Neural cell (in vitro differentiated cells): ENCODE measurements at regions not wholly inside any gene's neighbourhood (a gene's known extent, or its start where the extent isn't known, plus 50 kb on each side); places are given as distances from the start of the nearest gene placed in this dataset.

Experiments
- H2AFZ ChIP-seq: fragments of 200-600, 300-800 bp; sonication (generic), shearing (Covaris generic); 2 replicates; pipeline ENCODE4 v1.6.0; 2014; ENCODE audit warnings: low read depth, mild to moderate bottlenecking, antibody characterized with exemption, low read length, moderate library complexity
- H3F3A ChIP-seq: fragments of 200-600 bp; shearing (Covaris generic); 2 replicates; pipeline ENCODE4 v1.6.1; 2016; ENCODE audit warnings: mild to moderate bottlenecking, moderate library complexity, mixed read lengths, antibody characterized with exemption, low read length; ENCODE audit not compliant: insufficient read depth, poor library complexity, severe bottlenecking
- H3K27ac ChIP-seq: fragments of 200-600, 300-800 bp; sonication (generic), shearing (Covaris generic); 2 replicates; pipeline ENCODE4 v1.5.1; 2014; ENCODE audit warnings: mild to moderate bottlenecking, low read length, moderate library complexity
- H3K27me3 ChIP-seq: fragments of 300-800, 200-600 bp; sonication (generic), shearing (Covaris generic); 2 replicates; pipeline ENCODE4 v1.6.0; 2014; ENCODE audit warnings: mild to moderate bottlenecking, low read depth, low read length, moderate library complexity; ENCODE audit not compliant: insufficient read depth
- H3K36me3 ChIP-seq: fragments of 300-800, 200-600 bp; sonication (generic), shearing (Covaris generic); 2 replicates; pipeline ENCODE4 v1.5.1; 2014; ENCODE audit warnings: mild to moderate bottlenecking, antibody characterized with exemption, low read length, moderate library complexity; ENCODE audit not compliant: insufficient read depth
- H3K4me2 ChIP-seq: fragments of 300-800, 200-600 bp; sonication (generic), shearing (Covaris generic); 2 replicates; pipeline ENCODE4 v1.6.0; 2014; ENCODE audit warnings: mild to moderate bottlenecking, low read length
- H3K4me3 ChIP-seq: fragments of 300-800, 200-600 bp; sonication (generic), shearing (Covaris generic); 2 replicates; pipeline ENCODE4 v1.5.1; 2014; ENCODE audit warnings: mild to moderate bottlenecking, low read length, moderate library complexity
- H3K79me2 ChIP-seq: fragments of 200-600 bp; shearing (Covaris generic); replicated peaks from 2 replicates; pipeline ENCODE4 v1.6.0; 2014; ENCODE audit warnings: mild to moderate bottlenecking, low read length, moderate library complexity; ENCODE audit not compliant: insufficient read depth
- H3K9ac ChIP-seq: fragments of 300-800, 200-600 bp; sonication (generic), shearing (Covaris generic); 2 replicates; pipeline ENCODE4 v1.6.1; 2016; ENCODE audit warnings: mild to moderate bottlenecking, low read length, mixed read lengths
- H3K9me2 ChIP-seq: fragments of 200-600 bp; shearing (Covaris generic); 2 replicates; pipeline ENCODE4 v1.6.1; 2016; ENCODE audit warnings: mild to moderate bottlenecking, low read length, mixed read lengths; ENCODE audit not compliant: insufficient read depth
- H3K9me3 ChIP-seq: fragments of 200-600, 300-800 bp; sonication (generic), shearing (Covaris generic); 2 replicates; pipeline ENCODE4 v1.6.1; 2016; ENCODE audit warnings: mild to moderate bottlenecking, mixed run types, low read length, moderate library complexity, mixed read lengths
- H4K20me1 ChIP-seq: fragments of 200-600 bp; shearing (Covaris generic); 2 replicates; pipeline ENCODE4 v1.6.1; 2016; ENCODE audit warnings: mild to moderate bottlenecking, mixed run types; ENCODE audit not compliant: insufficient read depth
- CTCF ChIP-seq: fragments of 450-650 bp; IDR thresholded peaks from 2 replicates; pipeline ENCODE4 v1.5.1; 2014; ENCODE audit warnings: antibody characterized with exemption, mild to moderate bottlenecking, moderate library complexity; ENCODE audit not compliant: poor library complexity, severe bottlenecking
- EP300 ChIP-seq: fragments of 450-650 bp; conservative IDR thresholded peaks from 2 replicates; pipeline ENCODE4 v1.6.1; 2014; ENCODE audit warnings: antibody characterized with exemption, mild to moderate bottlenecking, moderate library complexity; ENCODE audit not compliant: poor library complexity, severe bottlenecking
- EZH2 ChIP-seq: fragments of 200-600, 300-800 bp; shearing (Covaris generic), sonication (generic); IDR thresholded peaks from 2 replicates; pipeline ENCODE4 v1.6.1; 2014; ENCODE audit warnings: antibody characterized with exemption, low read length, borderline replicate concordance, mild to moderate bottlenecking; ENCODE audit not compliant: insufficient read depth, poor library complexity, severe bottlenecking
- MXI1 ChIP-seq: fragments of 450-650 bp; conservative IDR thresholded peaks from 2 replicates; pipeline ENCODE4 v1.6.1; 2014; ENCODE audit warnings: antibody characterized with exemption, mild to moderate bottlenecking; ENCODE audit not compliant: poor library complexity, severe bottlenecking
- POLR2AphosphoS5 ChIP-seq: IDR thresholded peaks from 2 replicates; pipeline ENCODE4 v1.6.1; 2012
- RAD21 ChIP-seq: fragments of 450-650 bp; conservative IDR thresholded peaks from 2 replicates; pipeline ENCODE4 v1.6.1; 2014; ENCODE audit warnings: antibody characterized with exemption, mild to moderate bottlenecking, moderate library complexity
- REST ChIP-seq: IDR thresholded peaks from 2 replicates; pipeline ENCODE4 v1.6.1; 2012; ENCODE audit warnings: borderline replicate concordance
- SMC3 ChIP-seq: fragments of 450-650 bp; conservative IDR thresholded peaks from 2 replicates; pipeline ENCODE4 v1.6.1; 2014; ENCODE audit warnings: antibody characterized with exemption, mild to moderate bottlenecking, moderate library complexity; ENCODE audit not compliant: poor library complexity
- TAF1 ChIP-seq: IDR thresholded peaks from 2 replicates; pipeline ENCODE4 v1.6.1; 2012; ENCODE audit warnings: low read depth

DNA sequence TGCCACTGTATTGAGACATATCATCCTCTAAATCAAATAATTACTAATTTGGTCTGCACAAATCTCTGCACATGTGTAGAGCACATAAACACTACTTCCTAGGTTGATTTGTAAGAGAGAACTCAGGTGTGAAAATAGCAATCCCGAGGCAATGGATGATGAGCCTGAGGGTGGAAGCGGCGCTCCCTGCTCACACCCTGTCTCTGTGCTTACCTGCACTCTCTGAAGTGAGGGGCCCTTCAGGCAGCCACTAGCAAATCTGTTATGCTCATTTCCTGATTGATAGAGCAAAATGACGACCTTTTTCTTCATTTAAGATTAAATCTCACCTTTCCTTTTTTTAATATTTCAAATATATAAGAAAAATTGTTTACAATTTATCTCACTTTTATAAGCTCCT is 1995.7 kb upstream of the AGA start:
- no peak overlapping the region for H3K9ac ChIP-seq
- H3K9me3 ChIP-seq: no peaks in the 10 kb centered on the region
- H3K4me3 ChIP-seq: no peak overlapping the region
- no peaks in the 10 kb centered on the region for H4K20me1 ChIP-seq
- no peaks in the 10 kb centered on the region for H3K79me2 ChIP-seq
- H3F3A ChIP-seq: no peaks in the 10 kb centered on the region
- H3K4me2 ChIP-seq: no peak overlapping the region
- H3K27me3 ChIP-seq: no peaks in the 10 kb centered on the region
- no peak overlapping the region for H2AFZ ChIP-seq
- no peak for TF ChIP-seq SMC3
- no peak for TF ChIP-seq CTCF
- no peak for TF ChIP-seq POLR2AphosphoS5
- TF ChIP-seq RAD21: no peak
- no peak for TF ChIP-seq TAF1
- no peak for TF ChIP-seq EZH2
- no peak for TF ChIP-seq MXI1
- TF ChIP-seq REST: no peak
- no peak for TF ChIP-seq EP300
- H3K36me3 ChIP-seq: no peaks in the 10 kb centered on the region
- no peaks in the 10 kb centered on the region for H3K9me2 ChIP-seq
- no peak overlapping the region for H3K27ac ChIP-seq

- H3K79me2 ChIP-seq: no peaks in the 10 kb centered on the region
These were observed 1999.4 kb upstream of the AGA start for GRCh38 chr4:179441596-179441995.

DNA sequence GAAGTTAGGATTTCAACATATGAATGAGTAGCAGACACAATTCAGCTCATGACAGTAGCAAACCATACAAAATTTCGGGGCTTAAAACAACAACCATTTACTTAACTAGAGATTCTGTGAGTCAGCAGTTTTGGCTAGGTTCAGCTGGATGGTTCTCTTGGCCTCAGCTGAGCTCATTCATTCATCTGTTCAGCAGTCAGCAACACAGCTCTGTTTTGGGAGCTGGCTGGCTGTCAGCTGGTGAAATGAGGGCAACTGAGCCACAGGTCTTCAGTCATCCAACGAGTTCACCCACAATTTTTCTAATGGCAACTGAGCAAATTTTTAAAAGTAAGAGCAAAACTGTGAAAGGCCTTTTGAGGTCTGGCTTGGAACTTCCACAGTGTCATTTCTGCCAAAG is 2005.1 kb upstream of the AGA start:
- Histone ChIP-seq H3K79me2 (no peaks in the 10 kb centered on the region), H2AFZ (no peak overlapping the region), H3K9me3 (no peaks in the 10 kb centered on the region), H3K4me2 (no peak overlapping the region), H3K27me3 (no peaks in the 10 kb centered on the region), H3F3A (no peaks in the 10 kb centered on the region), H3K36me3 (no peaks in the 10 kb centered on the region), H3K9ac (no peak overlapping the region), H3K27ac (no peak overlapping the region), H4K20me1 (no peaks in the 10 kb centered on the region), H3K4me3 (no peak overlapping the region), H3K9me2 (no peaks in the 10 kb centered on the region)
- TF ChIP-seq RAD21: no peak
- no peak for TF ChIP-seq CTCF
- no peak for TF ChIP-seq EZH2
- no peak for TF ChIP-seq TAF1

More at GRCh38 chr4:179441596-179441995, 1999.4 kb upstream of the AGA start:
- H3K4me3 ChIP-seq: no peak overlapping the region
- H3K36me3 ChIP-seq: no peaks in the 10 kb centered on the region
- H3K9ac ChIP-seq: no peak overlapping the region
- no peak overlapping the region for H3K4me2 ChIP-seq
- no peak overlapping the region for H2AFZ ChIP-seq
- no peak overlapping the region for H3K27ac ChIP-seq
- no peaks in the 10 kb centered on the region for H3K9me2 ChIP-seq
- H3F3A ChIP-seq: no peaks in the 10 kb centered on the region
- TF ChIP-seq EP300: peak; percentile 22
- no peak for TF ChIP-seq MXI1
- H3K9me3 ChIP-seq: no peaks in the 10 kb centered on the region
- H4K20me1 ChIP-seq: no peaks in the 10 kb centered on the region
- H3K27me3 ChIP-seq: no peaks in the 10 kb centered on the region
